ENCODE measurements at regions not wholly inside any gene's neighbourhood (a gene's known extent, or its start where the extent isn't known, plus 50 kb on each side); places are given as distances from the start of the nearest gene placed in this dataset.

DNA sequence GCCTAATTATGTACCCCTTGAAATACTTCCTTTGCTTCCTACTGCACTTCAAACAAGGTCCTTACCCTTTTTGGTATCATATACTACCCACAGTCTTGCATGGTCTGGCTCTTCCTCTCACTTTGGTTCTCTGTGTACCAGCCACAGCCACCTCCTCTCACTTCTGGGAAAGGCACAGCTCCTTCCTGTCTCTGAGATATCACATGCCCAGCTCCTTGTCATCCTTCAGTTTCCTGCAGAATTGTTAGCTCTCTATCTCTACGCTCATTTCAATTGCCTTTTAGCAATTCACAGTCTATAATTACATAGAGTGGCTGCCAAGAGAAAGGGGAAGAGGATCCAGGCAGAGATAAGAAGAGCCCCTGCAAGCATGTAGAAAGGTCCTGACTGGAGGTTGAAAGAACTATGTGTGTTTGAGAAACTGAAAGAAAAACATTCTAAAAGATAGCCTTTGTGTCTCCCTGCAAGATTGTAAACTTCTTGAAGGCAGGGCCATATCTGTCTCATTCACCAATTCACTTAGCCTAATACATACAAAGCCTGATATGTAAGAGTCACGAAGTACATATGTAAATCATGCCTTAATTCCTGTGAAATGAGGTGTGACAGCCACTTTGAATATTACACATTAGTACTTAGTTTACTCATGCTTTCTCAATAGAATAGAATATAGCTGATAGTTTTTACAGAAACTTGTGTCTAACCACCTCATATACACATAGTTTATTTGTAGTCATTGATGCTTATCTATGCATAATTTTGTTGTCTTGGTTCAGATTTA is 933.1 kb downstream of the DIAPH3 start:
- no peak overlapping the region for H3K4me3 ChIP-seq

GRCh38 chr13:59236309-59236919 is 927.3 kb downstream of the DIAPH3 start:
- Histone ChIP-seq H3K4me3 (no peak overlapping the region), H3K27ac (no peak overlapping the region)

More for the DNA sequence above, 933.1 kb downstream of the DIAPH3 start:
- no peak overlapping the region for H3K27ac ChIP-seq

- Histone ChIP-seq H3K27ac (no peak overlapping the region), H3K4me3 (no peak overlapping the region)
Observed at GRCh38 chr13:59236944-59237343, 926.8 kb downstream of the DIAPH3 start.

DNA sequence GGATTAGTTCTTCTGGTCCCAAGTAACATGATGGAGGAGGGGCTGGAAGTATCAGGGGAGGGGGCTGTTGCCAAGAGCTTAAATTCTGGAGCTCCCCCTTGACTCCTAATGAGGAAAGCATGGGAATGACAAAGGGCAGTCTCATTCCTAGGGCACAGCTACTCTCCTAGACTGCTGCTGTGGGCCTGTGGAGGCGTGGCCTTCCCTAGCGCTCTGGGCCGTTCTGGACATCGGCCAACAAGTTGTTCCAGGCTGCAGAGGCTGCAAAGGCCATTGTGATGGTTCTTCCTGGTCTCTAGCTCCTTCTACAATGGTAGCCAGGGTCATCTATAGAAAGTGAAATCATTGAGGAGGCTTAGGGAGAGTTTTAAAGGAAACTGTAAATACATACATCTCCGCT is 916.6 kb downstream of the DIAPH3 start:
- Histone ChIP-seq H3K4me3 (no peak overlapping the region), H3K27ac (no peak overlapping the region)

DNA sequence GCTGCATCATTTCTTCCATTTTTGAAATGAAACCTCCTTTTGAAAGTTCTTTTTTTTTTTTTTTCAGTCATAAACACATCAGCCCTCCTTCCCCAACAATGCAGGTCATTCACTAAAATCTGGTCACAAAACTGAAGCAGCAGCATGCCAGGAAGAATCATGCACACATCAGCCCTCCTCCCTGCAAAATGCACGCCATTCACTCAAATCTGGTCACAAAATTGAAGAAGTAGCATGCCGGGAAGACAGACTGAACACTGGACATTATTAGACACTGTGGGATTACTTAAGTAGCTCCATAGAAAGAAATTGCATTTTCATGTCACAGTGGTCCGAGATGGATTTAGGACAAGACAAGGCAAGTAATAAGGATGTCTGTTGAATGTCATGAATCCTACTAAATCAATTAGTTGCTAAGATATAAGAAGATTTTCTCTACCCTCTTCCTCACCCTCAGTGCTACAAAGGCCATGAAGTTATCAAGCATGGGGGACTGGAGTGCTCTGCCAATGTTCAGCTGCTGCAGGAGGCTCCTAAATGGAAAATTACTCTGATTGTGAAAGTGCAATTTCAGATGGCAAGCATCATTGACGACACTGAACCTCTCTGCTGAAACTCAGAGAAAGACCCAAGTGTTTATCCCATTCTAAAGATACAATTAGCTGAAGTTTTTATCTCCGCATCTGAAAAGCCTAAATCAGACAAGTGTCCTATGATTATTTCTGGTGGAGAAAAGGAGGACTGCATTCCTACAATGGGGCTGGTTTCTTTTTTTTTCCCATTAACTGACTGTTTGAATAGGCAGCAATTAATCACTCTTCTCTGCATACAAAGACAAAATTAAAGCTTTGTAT is 913.2 kb downstream of the DIAPH3 start:
- no peak overlapping the region for H3K4me3 ChIP-seq
- H3K27ac ChIP-seq, result no peak overlapping the region

DNA sequence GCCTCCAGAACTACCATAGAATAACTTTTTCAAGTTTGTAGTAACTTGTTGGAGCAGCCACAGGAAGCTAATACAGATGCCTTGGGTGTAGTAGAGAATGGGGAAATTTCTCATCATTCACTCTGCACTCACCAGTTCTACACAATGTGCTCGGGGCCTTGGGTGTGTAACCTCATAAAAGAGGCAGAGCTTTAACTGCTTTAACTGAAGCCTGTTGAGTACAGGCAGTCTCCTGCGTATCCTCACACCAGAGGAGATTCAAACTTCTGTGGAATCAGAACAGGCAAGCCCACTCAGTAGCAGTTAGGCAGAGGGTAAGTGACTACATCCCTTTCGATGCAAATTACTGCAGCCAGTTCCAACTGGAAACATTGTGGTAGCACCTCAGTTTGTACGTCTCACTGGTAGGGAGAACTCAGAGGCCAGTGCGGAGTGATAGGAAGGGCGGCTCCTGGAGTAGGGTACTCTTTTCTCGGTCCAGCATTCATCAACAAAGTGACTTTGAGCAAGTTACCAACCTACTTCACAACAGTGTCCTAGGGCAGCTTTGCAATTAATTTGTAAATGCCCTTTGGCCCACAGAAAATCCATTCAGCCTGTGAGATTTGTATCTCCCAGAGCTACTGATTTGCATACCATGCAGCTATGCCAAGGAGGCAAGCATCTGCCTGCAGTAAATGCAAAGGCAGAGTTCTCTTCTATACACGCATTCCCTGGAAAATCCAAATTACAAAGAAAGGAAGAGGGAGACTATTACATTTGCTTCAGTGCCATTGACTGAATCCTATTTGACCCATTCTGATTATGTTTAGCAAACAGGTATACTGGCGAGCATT is 904.3 kb downstream of the DIAPH3 start:
- Histone ChIP-seq H3K4me3 (no peak overlapping the region), H3K27ac (no peak overlapping the region)

- no peak overlapping the region for H3K27ac ChIP-seq
- H3K4me3 ChIP-seq, result no peak overlapping the region
Observed at GRCh38 chr13:59261928-59262488, 901.7 kb downstream of the DIAPH3 start.

- Histone ChIP-seq H3K4me3 (no peak overlapping the region), H3K27ac (no peak overlapping the region)
Observed at GRCh38 chr13:59263531-59263930, 900.2 kb downstream of the DIAPH3 start.

- Histone ChIP-seq H3K4me3 (no peak overlapping the region), H3K27ac (no peak overlapping the region)
Observed at GRCh38 chr13:59266478-59267063, 897.2 kb downstream of the DIAPH3 start.

GRCh38 chr13:59269476-59269875 is 894.3 kb downstream of the DIAPH3 start:
- Histone ChIP-seq H3K27ac (no peak overlapping the region), H3K4me3 (no peak overlapping the region)

DNA sequence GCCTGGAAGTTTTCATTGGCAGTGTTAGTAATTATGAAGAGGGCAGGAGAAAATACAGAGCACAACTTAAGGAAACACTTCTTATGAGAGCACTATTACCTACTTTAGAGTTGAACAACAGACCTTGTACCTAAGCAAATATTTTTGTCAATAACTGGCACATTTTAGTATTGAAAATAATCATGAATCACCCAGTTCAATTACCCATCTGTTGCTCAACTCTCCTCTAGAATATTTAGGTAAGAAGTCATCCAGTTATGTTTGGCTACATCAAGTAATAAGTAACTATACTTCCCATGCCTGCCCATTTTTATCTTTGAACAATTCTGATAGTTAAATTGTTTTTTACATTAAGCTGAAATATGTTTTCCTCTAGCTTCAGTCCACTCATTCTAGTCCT is 893.4 kb downstream of the DIAPH3 start:
- H3K4me3 ChIP-seq, result no peak overlapping the region
- no peak overlapping the region for H3K27ac ChIP-seq

DNA sequence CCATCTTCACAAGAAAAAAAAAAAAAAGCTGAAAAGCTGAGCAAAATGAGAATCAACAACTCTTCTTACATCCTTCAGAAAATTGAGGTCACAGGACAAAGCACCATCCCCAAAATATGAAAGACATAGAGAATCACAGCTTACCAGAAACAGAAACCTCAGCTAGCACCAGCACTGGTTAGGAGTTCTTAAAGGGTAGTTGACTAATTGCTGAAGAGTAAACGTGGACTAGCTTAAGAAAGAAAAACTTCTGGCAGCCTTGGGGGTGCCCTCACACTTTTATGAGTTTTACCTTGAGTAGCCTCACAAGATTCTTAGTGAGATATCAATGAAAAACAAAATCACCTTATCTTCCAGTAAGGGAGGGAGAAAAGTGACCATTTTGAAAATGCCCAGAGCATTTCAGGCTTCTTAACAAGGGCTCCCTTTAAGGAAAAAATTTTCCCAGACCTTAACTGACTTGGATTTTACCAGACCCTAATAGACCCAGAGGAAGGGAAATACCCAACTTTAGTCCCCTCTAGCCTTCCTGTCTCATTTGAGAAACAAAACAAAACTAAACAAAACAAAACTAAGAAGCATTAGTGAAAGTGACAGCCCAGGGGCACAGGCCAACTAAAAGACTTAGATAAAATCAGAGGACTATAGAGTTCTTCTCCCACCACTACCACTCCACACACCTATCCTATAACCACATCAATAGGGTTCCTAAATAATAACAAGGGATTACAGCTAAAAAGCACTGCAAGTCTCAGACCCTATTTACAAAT is 888.6 kb downstream of the DIAPH3 start:
- Histone ChIP-seq H3K4me3 (no peak overlapping the region), H3K27ac (no peak overlapping the region)

GRCh38 chr13:59276436-59276835 is 887.3 kb downstream of the DIAPH3 start:
- Histone ChIP-seq H3K4me3 (no peak overlapping the region), H3K27ac (no peak overlapping the region)

GRCh38 chr13:59277106-59277505 is 886.6 kb downstream of the DIAPH3 start:
- no peak overlapping the region for H3K4me3 ChIP-seq

GRCh38 chr13:59279028-59279427 is 884.7 kb downstream of the DIAPH3 start:
- H3K27ac ChIP-seq, result no peak overlapping the region
- no peak overlapping the region for H3K4me3 ChIP-seq

More at GRCh38 chr13:59277106-59277505, 886.6 kb downstream of the DIAPH3 start:
- H3K27ac ChIP-seq, result no peak overlapping the region

GRCh38 chr13:59279576-59279975 is 884.2 kb downstream of the DIAPH3 start:
- no peak overlapping the region for H3K4me3 ChIP-seq
- no peak overlapping the region for H3K27ac ChIP-seq

DNA sequence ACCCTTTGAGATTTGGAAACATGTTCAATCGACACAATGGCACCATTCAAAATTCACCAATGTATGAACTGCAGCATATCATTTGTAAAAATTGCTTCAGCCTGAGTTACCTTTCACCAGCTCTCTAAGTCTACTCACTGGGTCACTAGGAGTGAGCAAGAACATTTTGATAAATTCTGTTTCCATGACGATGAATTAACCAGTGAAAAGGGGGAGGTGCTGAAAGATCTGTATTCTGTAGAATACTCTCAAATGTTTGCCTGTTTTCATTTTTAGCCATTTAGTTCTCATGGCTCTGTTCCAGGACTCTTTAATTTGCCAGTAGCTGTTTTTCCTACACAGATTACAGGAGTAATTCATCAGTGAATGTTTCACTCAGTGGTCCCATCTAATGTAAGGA is 883.4 kb downstream of the DIAPH3 start:
- no peak overlapping the region for H3K4me3 ChIP-seq

DNA sequence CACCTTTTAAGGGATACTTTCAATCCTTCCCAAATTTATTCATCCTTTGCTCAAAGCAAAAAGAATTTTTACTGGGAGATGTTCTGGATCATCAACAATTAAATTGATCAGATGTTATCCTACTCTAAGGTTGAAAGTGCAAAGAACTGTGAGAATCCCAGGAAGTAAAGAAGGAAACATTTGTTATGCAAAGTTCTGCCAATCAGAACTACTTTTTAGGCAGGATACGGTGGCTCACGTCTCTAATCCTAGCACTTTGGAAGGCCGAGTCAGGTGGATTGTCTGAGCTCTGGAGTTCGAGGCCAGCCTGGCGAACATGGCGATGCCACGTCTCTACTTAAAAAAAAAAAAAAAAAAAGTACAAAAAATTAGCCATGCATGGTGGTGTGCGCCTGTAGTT is 882.3 kb downstream of the DIAPH3 start:
- Histone ChIP-seq H3K27ac (no peak overlapping the region), H3K4me3 (no peak overlapping the region)

More for the DNA sequence above, 883.4 kb downstream of the DIAPH3 start:
- H3K27ac ChIP-seq, result no peak overlapping the region

All from skin epidermis (tissue), 12 donors.